GM23338 (cell line): ENCODE measurements at regions not wholly inside any gene's neighbourhood (a gene's known extent, or its start where the extent isn't known, plus 50 kb on each side); places are given as distances from the start of the nearest gene placed in this dataset.

Experiments used
- NANOG ChIP-seq: IDR thresholded peaks from 2 replicates; pipeline ENCODE4 v1.6.1; 2016; ENCODE audit warnings: antibody characterized with exemption, borderline replicate concordance
- POLR2AphosphoS5 ChIP-seq: IDR thresholded peaks from 2 replicates; pipeline ENCODE4 v1.6.1; 2016; ENCODE audit warnings: antibody characterized with exemption, low read depth
- ZNF331 ChIP-seq: fragments of 250-450 bp; sonication (Bioruptor Pico); IDR thresholded peaks from 2 replicates; pipeline ENCODE4 v1.5.0; 2020; ENCODE audit warnings: low read depth, mild to moderate bottlenecking, moderate library complexity
- TF ChIP-seq, protein P1 (sequence below): fragments of 250-450 bp; sonication (Bioruptor Pico); IDR thresholded peaks from 2 replicates; pipeline ENCODE4 v1.5.0; 2020; ENCODE audit warnings: mild to moderate bottlenecking, moderate library complexity
- TF ChIP-seq, protein P2 (sequence below): IDR thresholded peaks from one replicate; pipeline ENCODE4 v1.6.1; 2018; ENCODE audit warnings: antibody characterized with exemption; ENCODE audit not compliant: unreplicated experiment
- TF ChIP-seq, protein P3 (sequence below), 2 experiments: fragments of 200-600 bp in 1 of 2; sonication (generic) in 1 of 2; conservative IDR thresholded peaks; 2 replicates each; pipeline versions ENCODE4 v1.5.1 to v1.6.1; 2016 to 2017; ENCODE audit warnings: antibody characterized with exemption in 2 of 2, low read depth in 2 of 2, mild to moderate bottlenecking in 2 of 2, moderate library complexity in 1 of 2

DNA sequence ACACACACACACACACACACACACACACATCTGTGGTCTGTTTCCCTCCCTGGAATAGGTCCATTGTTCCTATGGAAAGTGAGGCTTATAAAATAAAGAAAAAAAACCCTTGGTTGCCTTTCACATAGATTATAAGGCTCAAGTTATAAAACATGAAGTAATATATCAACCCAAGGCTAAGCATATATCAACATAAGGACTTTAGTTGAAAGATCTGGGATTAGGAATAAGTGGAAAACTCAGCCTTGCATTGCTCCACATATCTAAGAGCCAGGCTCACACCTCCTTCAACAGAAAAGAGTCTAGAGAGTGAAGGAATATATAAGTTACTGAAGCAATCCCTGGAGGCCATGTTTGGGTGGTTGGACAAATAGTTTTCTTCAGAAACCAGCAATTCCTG is 235.0 kb downstream of the SUCLG1 start (continued):
- TF ChIP-seq, protein P1, sequence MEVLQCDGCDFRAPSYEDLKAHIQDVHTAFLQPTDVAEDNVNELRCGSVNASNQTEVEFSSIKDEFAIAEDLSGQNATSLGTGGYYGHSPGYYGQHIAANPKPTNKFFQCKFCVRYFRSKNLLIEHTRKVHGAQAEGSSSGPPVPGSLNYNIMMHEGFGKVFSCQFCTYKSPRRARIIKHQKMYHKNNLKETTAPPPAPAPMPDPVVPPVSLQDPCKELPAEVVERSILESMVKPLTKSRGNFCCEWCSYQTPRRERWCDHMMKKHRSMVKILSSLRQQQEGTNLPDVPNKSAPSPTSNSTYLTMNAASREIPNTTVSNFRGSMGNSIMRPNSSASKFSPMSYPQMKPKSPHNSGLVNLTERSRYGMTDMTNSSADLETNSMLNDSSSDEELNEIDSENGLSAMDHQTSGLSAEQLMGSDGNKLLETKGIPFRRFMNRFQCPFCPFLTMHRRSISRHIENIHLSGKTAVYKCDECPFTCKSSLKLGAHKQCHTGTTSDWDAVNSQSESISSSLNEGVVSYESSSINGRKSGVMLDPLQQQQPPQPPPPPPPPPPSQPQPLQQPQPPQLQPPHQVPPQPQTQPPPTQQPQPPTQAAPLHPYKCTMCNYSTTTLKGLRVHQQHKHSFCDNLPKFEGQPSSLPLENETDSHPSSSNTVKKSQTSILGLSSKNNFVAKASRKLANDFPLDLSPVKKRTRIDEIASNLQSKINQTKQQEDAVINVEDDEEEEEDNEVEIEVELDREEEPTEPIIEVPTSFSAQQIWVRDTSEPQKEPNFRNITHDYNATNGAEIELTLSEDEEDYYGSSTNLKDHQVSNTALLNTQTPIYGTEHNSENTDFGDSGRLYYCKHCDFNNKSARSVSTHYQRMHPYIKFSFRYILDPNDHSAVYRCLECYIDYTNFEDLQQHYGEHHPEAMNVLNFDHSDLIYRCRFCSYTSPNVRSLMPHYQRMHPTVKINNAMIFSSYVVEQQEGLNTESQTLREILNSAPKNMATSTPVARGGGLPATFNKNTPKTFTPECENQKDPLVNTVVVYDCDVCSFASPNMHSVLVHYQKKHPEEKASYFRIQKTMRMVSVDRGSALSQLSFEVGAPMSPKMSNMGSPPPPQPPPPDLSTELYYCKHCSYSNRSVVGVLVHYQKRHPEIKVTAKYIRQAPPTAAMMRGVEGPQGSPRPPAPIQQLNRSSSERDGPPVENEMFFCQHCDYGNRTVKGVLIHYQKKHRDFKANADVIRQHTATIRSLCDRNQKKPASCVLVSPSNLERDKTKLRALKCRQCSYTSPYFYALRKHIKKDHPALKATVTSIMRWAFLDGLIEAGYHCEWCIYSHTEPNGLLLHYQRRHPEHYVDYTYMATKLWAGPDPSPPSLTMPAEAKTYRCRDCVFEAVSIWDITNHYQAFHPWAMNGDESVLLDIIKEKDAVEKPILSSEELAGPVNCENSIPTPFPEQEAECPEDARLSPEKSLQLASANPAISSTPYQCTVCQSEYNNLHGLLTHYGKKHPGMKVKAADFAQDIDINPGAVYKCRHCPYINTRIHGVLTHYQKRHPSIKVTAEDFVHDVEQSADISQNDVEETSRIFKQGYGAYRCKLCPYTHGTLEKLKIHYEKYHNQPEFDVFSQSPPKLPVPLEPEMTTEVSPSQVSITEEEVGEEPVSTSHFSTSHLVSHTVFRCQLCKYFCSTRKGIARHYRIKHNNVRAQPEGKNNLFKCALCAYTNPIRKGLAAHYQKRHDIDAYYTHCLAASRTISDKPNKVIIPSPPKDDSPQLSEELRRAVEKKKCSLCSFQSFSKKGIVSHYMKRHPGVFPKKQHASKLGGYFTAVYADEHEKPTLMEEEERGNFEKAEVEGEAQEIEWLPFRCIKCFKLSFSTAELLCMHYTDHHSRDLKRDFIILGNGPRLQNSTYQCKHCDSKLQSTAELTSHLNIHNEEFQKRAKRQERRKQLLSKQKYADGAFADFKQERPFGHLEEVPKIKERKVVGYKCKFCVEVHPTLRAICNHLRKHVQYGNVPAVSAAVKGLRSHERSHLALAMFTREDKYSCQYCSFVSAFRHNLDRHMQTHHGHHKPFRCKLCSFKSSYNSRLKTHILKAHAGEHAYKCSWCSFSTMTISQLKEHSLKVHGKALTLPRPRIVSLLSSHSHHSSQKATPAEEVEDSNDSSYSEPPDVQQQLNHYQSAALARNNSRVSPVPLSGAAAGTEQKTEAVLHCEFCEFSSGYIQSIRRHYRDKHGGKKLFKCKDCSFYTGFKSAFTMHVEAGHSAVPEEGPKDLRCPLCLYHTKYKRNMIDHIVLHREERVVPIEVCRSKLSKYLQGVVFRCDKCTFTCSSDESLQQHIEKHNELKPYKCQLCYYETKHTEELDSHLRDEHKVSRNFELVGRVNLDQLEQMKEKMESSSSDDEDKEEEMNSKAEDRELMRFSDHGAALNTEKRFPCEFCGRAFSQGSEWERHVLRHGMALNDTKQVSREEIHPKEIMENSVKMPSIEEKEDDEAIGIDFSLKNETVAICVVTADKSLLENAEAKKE, result no peak
- TF ChIP-seq, protein P2, sequence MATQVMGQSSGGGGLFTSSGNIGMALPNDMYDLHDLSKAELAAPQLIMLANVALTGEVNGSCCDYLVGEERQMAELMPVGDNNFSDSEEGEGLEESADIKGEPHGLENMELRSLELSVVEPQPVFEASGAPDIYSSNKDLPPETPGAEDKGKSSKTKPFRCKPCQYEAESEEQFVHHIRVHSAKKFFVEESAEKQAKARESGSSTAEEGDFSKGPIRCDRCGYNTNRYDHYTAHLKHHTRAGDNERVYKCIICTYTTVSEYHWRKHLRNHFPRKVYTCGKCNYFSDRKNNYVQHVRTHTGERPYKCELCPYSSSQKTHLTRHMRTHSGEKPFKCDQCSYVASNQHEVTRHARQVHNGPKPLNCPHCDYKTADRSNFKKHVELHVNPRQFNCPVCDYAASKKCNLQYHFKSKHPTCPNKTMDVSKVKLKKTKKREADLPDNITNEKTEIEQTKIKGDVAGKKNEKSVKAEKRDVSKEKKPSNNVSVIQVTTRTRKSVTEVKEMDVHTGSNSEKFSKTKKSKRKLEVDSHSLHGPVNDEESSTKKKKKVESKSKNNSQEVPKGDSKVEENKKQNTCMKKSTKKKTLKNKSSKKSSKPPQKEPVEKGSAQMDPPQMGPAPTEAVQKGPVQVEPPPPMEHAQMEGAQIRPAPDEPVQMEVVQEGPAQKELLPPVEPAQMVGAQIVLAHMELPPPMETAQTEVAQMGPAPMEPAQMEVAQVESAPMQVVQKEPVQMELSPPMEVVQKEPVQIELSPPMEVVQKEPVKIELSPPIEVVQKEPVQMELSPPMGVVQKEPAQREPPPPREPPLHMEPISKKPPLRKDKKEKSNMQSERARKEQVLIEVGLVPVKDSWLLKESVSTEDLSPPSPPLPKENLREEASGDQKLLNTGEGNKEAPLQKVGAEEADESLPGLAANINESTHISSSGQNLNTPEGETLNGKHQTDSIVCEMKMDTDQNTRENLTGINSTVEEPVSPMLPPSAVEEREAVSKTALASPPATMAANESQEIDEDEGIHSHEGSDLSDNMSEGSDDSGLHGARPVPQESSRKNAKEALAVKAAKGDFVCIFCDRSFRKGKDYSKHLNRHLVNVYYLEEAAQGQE, result no peak
- TF ChIP-seq, protein P3, sequence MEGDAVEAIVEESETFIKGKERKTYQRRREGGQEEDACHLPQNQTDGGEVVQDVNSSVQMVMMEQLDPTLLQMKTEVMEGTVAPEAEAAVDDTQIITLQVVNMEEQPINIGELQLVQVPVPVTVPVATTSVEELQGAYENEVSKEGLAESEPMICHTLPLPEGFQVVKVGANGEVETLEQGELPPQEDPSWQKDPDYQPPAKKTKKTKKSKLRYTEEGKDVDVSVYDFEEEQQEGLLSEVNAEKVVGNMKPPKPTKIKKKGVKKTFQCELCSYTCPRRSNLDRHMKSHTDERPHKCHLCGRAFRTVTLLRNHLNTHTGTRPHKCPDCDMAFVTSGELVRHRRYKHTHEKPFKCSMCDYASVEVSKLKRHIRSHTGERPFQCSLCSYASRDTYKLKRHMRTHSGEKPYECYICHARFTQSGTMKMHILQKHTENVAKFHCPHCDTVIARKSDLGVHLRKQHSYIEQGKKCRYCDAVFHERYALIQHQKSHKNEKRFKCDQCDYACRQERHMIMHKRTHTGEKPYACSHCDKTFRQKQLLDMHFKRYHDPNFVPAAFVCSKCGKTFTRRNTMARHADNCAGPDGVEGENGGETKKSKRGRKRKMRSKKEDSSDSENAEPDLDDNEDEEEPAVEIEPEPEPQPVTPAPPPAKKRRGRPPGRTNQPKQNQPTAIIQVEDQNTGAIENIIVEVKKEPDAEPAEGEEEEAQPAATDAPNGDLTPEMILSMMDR (conservative IDR thresholded peaks at IDR 0.05; ENCODE audit: low read depth in 2 of 2), result no peak
- TF ChIP-seq NANOG (no peak), POLR2AphosphoS5 (no peak), ZNF331 (CRISPR knock-in tag) (no peak)
